CD4-positive, alpha-beta T cell (primary cell): ENCODE measurements at regions not wholly inside any gene's neighbourhood (a gene's known extent, or its start where the extent isn't known, plus 50 kb on each side); places are given as distances from the start of the nearest gene placed in this dataset.

Source experiments
- ATAC-seq: fragments of 200-7000 bp; cut with Tn5 transposase; one replicate; pipeline ENCODE4 v1.10.0; 2022; ENCODE audit warnings: mild to moderate bottlenecking; ENCODE audit not compliant: poor library complexity
- CTCF ChIA-PET: fragments of 350-600 bp; sonication (Branson Sonifier 250); formaldehyde crosslinking; loops from one replicate; lab custom pipeline; 2021; ENCODE audit warnings: antibody characterized with exemption, inconsistent platforms; lab: Charles Lee
- POLR2A ChIA-PET: fragments of 350-600 bp; sonication (Branson Sonifier 250); formaldehyde crosslinking; loops from one replicate; lab custom pipeline; 2021; ENCODE audit warnings: antibody characterized with exemption, inconsistent platforms; lab: Charles Lee
- DNase-seq, 14 experiments: peaks; one replicate each; pipeline ENCODE4 v3.0.0-alpha.2; 2013 to 2020; ENCODE audit warnings: mixed read lengths in 2 of 14
- H3K27ac ChIP-seq, 2 donors: one replicate each; pipeline versions ENCODE4 v1.5.1 to v1.7.0; 2013; ENCODE audit warnings: low read length in 2 of 2, low read depth in 1 of 2, mild to moderate bottlenecking in 1 of 2
- H3K27me3 ChIP-seq, 2 experiments: 1 replicate in 1 of 2; 2 replicates in 1 of 2; pipeline versions ENCODE4 v1.6.1 to v1.7.0; 2013; ENCODE audit warnings: low read length in 2 of 2, control low read depth in 1 of 2, mild to moderate bottlenecking in 1 of 2, moderate library complexity in 1 of 2; ENCODE audit not compliant: insufficient read depth in 2 of 2, control insufficient read depth in 1 of 2
- H3K36me3 ChIP-seq: one replicate; pipeline ENCODE4 v1.6.1; 2013; ENCODE audit warnings: low read length, control low read depth; ENCODE audit not compliant: insufficient read depth
- H3K4me1 ChIP-seq: one replicate; pipeline ENCODE4 v1.6.1; 2013; ENCODE audit warnings: low read length, control low read depth; ENCODE audit not compliant: insufficient read depth
- H3K4me3 ChIP-seq: one replicate; pipeline ENCODE4 v1.5.1; 2013; ENCODE audit warnings: mild to moderate bottlenecking, low read length, moderate library complexity
- H3K9me3 ChIP-seq, 2 experiments: 1 replicate in 1 of 2; 2 replicates in 1 of 2; pipeline versions ENCODE4 v1.6.1 to v1.7.0; 2013; ENCODE audit warnings: low read length in 2 of 2, mild to moderate bottlenecking in 2 of 2, control low read depth in 1 of 2, moderate library complexity in 1 of 2; ENCODE audit not compliant: control insufficient read depth in 1 of 2, insufficient read depth in 1 of 2
- H3K27ac Mint-ChIP-seq: one replicate; pipeline ENCODE4 v1.8.0; 2020; ENCODE audit warnings: mixed read lengths
- H3K27me3 Mint-ChIP-seq: one replicate; pipeline ENCODE4 v1.8.0; 2021; ENCODE audit warnings: mixed read lengths
- H3K36me3 Mint-ChIP-seq: one replicate; pipeline ENCODE4 v1.8.0; 2021; ENCODE audit warnings: low read depth, mixed read lengths
- H3K4me1 Mint-ChIP-seq: one replicate; pipeline ENCODE4 v1.8.0; 2021; ENCODE audit warnings: low read depth, mixed read lengths
- H3K4me3 Mint-ChIP-seq: one replicate; pipeline ENCODE4 v1.8.0; 2020; ENCODE audit warnings: mild to moderate bottlenecking, mixed read lengths
- H3K9me3 Mint-ChIP-seq: one replicate; pipeline ENCODE4 v1.8.0; 2020; ENCODE audit warnings: mixed read lengths
- intact Hi-C, 2 experiments: fragments of 100-400 bp; cut with DNase I in 1 of 2; cut with micrococcal nuclease in 1 of 2; formaldehyde crosslinking; loops; one replicate each; pipeline versions ENCODE4 v1.15.1 to v1.9.0; 2023 to 2025; cut with DNase I, micrococcal nuclease
- TF ChIP-seq, protein P1 (sequence below): fragments of 200-600 bp; IDR thresholded peaks from one replicate; pipeline ENCODE4 v1.8.0; 2022; ENCODE audit warnings: antibody characterized with exemption, mild to moderate bottlenecking

GRCh38 chr3:83934192-83935021, 1024.4 kb upstream of the CADM2 start:
- CTCF ChIA-PET = no interaction called here

DNA sequence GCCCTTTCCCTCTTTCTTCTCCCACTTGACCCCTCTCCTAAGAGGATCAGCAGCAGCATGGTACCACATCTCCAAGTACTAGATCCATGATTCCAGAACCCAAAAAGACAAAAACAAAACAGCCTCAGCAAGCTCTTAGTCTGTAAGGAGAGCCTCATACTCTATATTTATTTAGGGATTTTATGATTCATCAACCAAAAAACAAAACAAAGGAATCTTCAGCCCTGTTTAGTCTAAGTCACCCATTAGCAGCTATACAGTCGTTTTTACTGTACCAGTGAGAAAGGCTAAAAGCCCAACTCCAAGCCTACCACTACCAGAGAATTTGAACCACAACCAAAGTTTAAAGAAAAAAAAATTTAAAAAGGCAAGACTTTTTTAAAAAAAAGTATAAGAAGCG, 1020.3 kb upstream of the CADM2 start:
- Histone ChIP-seq H3K27ac (no peak overlapping the region), H3K4me1 (no peaks in the 10 kb centered on the region), H3K27me3 (no peaks in the 10 kb centered on the region), H3K36me3 (no peaks in the 10 kb centered on the region), H3K4me3 (no peak overlapping the region), H3K9me3 (peaks cover 0 to 7% of the 10 kb centered on the region in 2 experiments)
- Mint-ChIP-seq H3K4me1 (no peaks in the 10 kb centered on the region), H3K27me3 (no peaks in the 10 kb centered on the region), H3K4me3 (no peak overlapping the region), H3K9me3 (peaks cover 9% of the 10 kb centered on the region), H3K36me3 (no peaks in the 10 kb centered on the region), H3K27ac (no peak overlapping the region)
- DNase-seq (no peak), ATAC-seq (no peak)
- ChIA-PET POLR2A (no interaction called here), CTCF (interaction anchor here (0.6 kb wide), 1 partner anchor 155 kb away, joined by 4 read pairs; no protein-coding TSS in a partner anchor)
- intact Hi-C loops = no loop called here
- TF ChIP-seq, protein P1, sequence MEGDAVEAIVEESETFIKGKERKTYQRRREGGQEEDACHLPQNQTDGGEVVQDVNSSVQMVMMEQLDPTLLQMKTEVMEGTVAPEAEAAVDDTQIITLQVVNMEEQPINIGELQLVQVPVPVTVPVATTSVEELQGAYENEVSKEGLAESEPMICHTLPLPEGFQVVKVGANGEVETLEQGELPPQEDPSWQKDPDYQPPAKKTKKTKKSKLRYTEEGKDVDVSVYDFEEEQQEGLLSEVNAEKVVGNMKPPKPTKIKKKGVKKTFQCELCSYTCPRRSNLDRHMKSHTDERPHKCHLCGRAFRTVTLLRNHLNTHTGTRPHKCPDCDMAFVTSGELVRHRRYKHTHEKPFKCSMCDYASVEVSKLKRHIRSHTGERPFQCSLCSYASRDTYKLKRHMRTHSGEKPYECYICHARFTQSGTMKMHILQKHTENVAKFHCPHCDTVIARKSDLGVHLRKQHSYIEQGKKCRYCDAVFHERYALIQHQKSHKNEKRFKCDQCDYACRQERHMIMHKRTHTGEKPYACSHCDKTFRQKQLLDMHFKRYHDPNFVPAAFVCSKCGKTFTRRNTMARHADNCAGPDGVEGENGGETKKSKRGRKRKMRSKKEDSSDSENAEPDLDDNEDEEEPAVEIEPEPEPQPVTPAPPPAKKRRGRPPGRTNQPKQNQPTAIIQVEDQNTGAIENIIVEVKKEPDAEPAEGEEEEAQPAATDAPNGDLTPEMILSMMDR = no peak

More at GRCh38 chr3:83934192-83935021, 1024.4 kb upstream of the CADM2 start:
- H3K36me3 ChIP-seq = no peaks in the 10 kb centered on the region
- no peaks in the 10 kb centered on the region for H3K27me3 ChIP-seq
- ATAC-seq (no peak), DNase-seq (no peak)
- TF ChIP-seq, protein P1 = no peak
- Mint-ChIP-seq H3K4me1 (no peaks in the 10 kb centered on the region), H3K36me3 (no peaks in the 10 kb centered on the region), H3K27ac (no peak overlapping the region), H3K4me3 (no peak overlapping the region), H3K9me3 (peaks cover 9% of the 10 kb centered on the region), H3K27me3 (no peaks in the 10 kb centered on the region)
- peaks cover 7 to 13% of the 10 kb centered on the region in 2 experiments for H3K9me3 ChIP-seq
- H3K4me3 ChIP-seq = no peak overlapping the region
- H3K4me1 ChIP-seq = no peaks in the 10 kb centered on the region
- intact Hi-C loops = no loop called here
- POLR2A ChIA-PET = no interaction called here
- no peak overlapping the region for H3K27ac ChIP-seq

DNA sequence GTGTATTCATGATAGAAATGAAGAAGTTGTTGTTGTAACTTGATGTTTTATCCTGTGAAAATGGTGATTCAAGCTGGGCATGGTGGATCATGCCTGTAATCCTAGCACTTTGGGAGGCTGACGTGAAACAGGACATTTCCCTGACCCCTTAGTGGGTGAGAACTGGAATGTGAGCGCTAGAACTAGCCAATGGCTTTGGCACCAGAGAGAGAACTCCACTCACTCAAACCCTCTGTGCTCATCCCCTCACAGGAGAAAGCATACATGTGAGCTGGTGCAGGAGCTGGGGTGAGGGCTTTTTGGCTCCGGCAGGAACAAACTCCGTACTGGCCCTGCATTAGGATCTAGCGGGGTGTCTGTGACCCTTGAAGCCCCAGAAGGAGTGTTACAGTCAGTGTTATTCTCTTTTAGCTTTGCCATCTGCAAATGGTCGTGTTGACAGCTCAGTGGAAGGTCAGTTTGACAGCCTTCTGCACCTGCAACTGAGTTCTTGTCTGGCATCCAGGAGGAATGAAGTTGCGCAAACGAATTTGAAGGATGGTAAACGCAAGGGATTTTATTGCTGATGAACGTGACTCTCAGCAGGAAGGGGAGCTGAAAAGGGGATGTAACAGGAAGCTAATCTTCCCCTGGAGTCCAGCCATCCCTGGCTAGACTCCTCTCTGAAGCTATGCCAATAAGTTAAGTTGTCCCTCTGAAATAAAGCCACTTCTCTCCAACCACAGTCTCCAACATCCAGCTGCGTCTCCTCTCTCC, 1016.6 kb upstream of the CADM2 start:
- Histone ChIP-seq H3K4me3 (no peak overlapping the region), H3K27ac (no peak overlapping the region), H3K36me3 (no peaks in the 10 kb centered on the region), H3K4me1 (no peaks in the 10 kb centered on the region), H3K27me3 (no peaks in the 10 kb centered on the region), H3K9me3 (peaks cover 0 to 4% of the 10 kb centered on the region in 2 experiments)
- Mint-ChIP-seq H3K36me3 (no peaks in the 10 kb centered on the region), H3K4me3 (no peak overlapping the region), H3K27ac (no peak overlapping the region), H3K9me3 (peaks cover 13% of the 10 kb centered on the region), H3K4me1 (no peaks in the 10 kb centered on the region), H3K27me3 (no peaks in the 10 kb centered on the region)
- ChIA-PET CTCF (no interaction called here), POLR2A (no interaction called here)
- ATAC-seq (no peak), DNase-seq (no peak)
- intact Hi-C loops = no loop called here
- TF ChIP-seq, protein P1 = no peak
